VCaP (cell line): ENCODE measurements at regions not wholly inside any gene's neighbourhood (a gene's known extent, or its start where the extent isn't known, plus 50 kb on each side); places are given as distances from the start of the nearest gene placed in this dataset.

Experiments
- H3K27ac ChIP-seq: fragments of 450-650 bp; 2 replicates; pipeline ENCODE4 v1.5.1; 2017
- TF ChIP-seq, protein P1 (sequence below): fragments of 450-650 bp; conservative IDR thresholded peaks from 2 replicates; pipeline ENCODE4 v1.5.1; 2017; ENCODE audit warnings: mild to moderate bottlenecking, moderate library complexity

DNA sequence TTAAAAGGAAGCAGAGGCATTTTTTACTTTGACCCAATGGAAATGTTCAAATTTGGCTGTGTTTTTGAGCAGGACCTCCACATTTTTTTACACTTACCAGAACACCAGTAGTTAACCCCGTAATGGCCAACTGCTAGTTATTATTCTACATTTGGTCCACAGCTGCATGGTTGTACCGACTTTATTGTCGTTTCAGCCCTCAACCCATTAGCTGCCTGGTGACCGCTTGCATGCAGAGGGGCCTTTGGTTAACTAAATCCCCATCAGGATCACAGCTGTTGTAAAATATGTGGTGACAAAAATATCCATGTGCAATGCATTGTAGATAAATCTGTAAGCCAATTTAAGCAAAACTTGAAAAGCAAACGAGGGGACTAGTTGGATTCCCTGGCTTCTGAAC is 342.2 kb upstream of the MEOX2 start:
- no peak overlapping the region for H3K27ac ChIP-seq
- TF ChIP-seq, protein P1, sequence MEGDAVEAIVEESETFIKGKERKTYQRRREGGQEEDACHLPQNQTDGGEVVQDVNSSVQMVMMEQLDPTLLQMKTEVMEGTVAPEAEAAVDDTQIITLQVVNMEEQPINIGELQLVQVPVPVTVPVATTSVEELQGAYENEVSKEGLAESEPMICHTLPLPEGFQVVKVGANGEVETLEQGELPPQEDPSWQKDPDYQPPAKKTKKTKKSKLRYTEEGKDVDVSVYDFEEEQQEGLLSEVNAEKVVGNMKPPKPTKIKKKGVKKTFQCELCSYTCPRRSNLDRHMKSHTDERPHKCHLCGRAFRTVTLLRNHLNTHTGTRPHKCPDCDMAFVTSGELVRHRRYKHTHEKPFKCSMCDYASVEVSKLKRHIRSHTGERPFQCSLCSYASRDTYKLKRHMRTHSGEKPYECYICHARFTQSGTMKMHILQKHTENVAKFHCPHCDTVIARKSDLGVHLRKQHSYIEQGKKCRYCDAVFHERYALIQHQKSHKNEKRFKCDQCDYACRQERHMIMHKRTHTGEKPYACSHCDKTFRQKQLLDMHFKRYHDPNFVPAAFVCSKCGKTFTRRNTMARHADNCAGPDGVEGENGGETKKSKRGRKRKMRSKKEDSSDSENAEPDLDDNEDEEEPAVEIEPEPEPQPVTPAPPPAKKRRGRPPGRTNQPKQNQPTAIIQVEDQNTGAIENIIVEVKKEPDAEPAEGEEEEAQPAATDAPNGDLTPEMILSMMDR = no peak

DNA sequence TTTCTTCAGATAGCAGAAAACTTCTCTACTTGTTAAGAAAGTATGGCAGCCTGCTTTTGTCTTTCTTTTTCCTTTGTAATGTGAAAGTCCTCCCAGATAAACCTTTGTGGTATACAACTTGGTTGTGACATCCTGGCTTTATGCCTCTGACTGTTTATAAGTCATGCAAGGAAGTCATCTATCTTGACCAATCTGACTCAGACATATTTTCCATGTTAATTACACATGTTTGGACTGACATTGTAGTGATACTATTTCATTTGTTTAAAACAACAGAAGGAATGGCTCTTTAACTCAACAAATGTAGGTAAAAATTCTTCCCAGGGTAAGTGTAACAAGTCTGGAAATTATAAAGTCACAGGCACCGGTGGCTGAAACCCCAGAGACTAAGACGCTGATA is 341.6 kb upstream of the MEOX2 start:
- TF ChIP-seq, protein P1 = no peak
- no peak overlapping the region for H3K27ac ChIP-seq

DNA sequence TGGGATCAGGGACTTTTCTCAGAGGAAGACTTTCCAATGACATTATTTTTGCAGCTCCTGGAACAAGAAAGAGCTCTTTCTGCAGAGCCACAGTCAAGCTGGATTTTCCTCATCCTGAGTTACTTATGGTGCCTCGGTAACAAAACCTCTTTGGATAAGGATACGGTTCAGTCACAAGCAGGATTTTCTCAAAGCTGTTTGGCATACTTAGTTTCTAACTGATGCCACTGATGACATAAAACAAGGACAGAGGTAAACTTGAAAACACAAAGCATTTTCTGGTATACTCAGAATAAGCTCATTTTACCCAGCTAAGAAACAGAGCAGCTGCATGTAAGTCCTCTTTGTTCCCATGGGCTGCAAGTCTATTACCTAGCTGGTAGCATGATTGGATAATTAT is 340.9 kb upstream of the MEOX2 start:
- no peak overlapping the region for H3K27ac ChIP-seq
- TF ChIP-seq, protein P1 = no peak

DNA sequence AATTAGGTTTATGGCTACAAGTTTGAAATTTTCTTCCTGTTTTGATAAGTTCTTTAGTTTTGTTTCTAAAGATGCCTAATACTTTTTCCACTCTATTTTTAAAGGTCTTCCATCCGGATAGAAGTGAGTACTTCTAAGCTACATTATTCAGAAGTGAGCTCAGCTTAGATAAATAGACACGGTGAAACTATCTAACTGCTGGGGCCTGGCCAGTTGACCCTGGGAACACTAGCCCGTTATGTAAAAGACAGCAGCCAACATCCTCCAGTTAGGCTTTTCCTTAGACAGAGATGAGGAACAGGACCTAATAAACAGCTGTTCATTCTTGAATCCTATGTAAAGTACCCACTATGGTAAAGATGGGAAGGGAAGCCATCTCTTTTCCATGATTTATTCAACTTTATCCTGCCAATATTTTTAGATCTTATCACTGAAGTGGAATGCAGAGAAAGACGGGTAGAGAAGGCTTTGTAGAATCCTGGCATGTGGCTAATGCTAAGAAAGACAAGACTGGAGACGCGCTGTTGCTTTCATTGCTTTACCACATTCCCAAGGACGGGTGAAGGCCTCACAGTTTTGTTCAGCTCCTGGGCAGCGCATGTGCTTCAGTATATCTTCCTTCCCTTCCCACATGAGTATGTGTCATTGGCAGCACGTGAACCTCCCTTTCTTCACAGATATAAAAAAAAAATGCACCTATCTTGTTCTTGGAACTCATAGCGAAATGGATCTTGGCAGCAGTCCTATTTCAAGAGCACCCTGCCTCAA is 340.0 kb upstream of the MEOX2 start:
- TF ChIP-seq, protein P1 = no peak
- H3K27ac ChIP-seq = no peak overlapping the region

DNA sequence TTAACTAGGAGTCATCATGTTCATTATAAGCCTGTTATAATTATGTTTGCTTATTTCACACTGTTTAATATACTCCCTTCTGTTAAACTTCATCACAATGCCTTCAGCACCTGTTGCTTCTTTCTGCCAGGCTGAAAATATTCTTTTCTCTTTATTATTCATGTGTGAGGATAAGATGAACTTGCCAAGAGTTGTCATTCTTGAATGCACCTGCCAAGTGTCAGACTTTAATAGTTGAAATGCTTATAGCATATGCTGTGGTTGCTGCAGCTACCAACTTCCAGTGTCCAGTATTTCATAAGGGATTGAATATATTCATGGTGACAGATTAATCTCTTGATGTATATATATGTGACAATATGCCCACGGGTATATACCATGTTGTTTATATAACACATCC is 339.2 kb upstream of the MEOX2 start:
- TF ChIP-seq, protein P1 = no peak
- H3K27ac ChIP-seq = no peak overlapping the region

DNA sequence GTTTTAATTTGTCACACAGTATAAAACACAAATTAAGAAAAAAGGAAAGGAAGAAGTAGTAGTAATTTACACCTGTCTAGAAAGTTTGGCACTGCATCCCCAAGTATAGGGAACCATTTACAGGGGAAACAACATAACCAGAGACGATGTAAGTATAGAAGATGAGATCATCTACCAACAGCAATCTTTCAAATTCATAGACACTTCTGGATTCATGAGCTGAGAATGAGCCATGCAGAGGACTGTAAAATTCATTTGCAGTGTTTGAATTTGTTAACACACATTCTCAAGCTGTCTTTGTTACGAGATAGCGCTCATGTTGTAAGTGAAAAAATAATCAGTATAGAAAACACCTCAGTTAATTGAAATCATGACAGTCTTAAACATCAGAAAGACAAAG is 337.0 kb upstream of the MEOX2 start:
- H3K27ac ChIP-seq = no peak overlapping the region
- TF ChIP-seq, protein P1 = no peak

DNA sequence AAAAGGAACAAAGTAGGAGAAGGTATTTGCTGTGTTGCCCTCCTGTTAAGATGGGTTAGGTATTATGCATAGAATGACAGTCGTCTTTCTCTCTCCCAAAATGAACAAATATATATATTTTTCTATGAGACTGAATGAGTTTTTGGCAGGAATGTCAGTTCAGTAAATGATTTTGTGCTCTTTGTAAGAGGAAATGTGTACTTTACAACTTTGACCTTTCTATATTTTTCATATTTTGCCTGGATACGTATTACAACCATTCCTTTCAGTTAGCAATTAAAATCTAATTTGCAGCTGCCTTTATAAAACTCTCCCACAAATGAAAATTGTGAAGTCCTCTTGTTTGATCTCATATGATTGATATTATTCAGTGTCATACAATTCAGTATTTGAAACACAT is 336.6 kb upstream of the MEOX2 start:
- TF ChIP-seq, protein P1 = no peak
- no peak overlapping the region for H3K27ac ChIP-seq
